GM19025 (cell line): ENCODE measurements at regions not wholly inside any gene's neighbourhood (a gene's known extent, or its start where the extent isn't known, plus 50 kb on each side); places are given as distances from the start of the nearest gene placed in this dataset.
"Not testable (repeated sequence)": the region's sequence is repeated elsewhere in the genome, so short reads cannot be mapped to it uniquely, and the experiment has no call there.

ENCODE experiments used
- ATAC-seq: cut with Tn5 transposase; IDR thresholded peaks from one replicate; pipeline ENCODE4 v1.9.1; 2021; ENCODE audit warnings: mild to moderate bottlenecking, low read depth, moderate library complexity; ENCODE audit not compliant: unreplicated experiment

DNA sequence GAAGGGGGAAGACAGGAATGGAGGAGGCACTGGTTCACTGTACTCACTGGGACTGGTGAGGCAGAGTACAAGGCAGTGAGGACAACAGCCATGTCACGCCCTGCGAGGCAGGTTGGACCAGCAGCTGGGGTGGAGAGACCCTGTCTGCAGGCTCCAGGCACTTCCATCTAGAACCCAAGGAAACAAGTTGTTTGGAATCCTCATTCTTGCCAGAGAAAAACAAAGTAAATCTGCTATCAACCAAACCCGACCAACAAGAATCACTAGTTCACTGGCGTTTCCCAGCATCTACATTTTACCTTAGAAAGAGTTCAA lies 98.5 kb upstream of the CDYL start:
- ATAC-seq, result no peak

DNA sequence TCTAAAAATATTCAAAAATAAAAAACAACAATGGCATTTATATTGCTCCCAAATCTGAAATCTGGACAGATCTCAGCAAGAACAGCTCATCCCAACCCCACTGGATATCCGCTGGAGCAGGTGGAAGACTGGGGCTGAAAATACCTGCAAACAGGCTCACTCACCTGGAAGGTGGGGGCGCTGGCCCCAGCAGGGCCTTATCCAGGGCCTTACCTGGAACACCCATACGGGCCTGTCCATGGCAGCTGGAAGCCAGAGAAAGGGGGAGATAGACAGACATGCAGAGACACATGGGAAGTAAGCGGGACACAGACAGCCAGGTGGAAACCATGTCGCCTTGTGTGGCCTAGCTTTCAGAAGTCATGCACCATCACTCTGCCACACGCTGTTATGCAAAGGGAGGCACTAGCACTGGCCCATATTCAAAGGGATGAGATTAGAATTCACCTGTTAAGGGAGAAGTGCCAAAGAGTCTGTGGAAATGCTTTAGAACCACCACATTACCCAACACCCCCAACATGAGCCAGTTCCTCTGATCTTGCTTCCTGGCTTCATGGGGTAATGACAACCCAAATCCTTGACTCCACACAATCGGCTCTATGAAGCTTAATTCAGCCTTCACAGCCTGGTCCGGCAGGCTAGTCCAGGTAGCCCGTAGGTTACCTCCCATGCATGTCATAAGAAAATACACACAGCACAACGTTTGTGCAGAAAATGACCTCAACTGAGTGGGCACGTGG lies 99.0 kb upstream of the CDYL start:
- ATAC-seq, result no peak

DNA sequence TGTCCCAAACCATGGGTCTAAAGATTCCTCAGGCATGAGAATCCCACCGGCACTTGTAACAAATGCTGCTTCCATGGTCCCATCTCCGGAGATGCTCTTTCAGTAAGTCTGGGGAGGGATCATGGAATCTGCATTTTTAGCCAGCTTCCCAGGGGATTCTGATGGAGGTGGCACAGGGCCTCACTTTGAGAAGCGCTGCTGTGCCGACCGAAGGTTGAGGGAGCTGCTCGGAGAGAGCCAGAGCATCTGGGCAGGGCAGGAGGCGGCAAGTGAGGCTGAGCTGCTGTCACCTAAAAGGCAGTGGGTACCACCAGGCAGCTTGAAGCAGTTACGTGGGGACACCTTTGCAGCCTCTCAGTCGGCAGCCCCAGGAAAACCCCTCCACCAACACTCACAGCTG lies 100.2 kb upstream of the CDYL start:
- no peak for ATAC-seq

GRCh38 chr6:4675121-4675520 lies 101.1 kb upstream of the CDYL start:
- no peak for ATAC-seq

- no peak for ATAC-seq
Measured at GRCh38 chr6:4673861-4674260, 102.3 kb upstream of the CDYL start.

DNA sequence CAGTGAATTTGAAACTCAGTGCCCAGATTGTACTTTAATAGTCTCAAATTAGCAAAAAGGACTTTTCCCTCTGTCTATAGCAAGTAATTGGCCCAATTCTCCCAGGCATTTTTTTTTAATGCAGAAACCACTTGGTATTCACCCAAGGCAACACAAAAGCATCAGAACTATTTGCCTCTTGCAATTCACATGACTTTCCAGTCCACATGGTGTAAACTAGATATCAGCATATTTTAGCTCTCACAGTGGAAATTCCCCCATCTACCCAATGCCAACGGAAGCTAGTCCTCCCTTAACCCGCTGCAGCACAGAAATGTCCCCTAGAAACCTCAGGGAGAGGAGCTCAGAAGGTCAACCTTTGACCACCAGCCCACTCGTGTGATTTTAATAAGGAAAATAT lies 103.4 kb upstream of the CDYL start:
- ATAC-seq, result no peak

DNA sequence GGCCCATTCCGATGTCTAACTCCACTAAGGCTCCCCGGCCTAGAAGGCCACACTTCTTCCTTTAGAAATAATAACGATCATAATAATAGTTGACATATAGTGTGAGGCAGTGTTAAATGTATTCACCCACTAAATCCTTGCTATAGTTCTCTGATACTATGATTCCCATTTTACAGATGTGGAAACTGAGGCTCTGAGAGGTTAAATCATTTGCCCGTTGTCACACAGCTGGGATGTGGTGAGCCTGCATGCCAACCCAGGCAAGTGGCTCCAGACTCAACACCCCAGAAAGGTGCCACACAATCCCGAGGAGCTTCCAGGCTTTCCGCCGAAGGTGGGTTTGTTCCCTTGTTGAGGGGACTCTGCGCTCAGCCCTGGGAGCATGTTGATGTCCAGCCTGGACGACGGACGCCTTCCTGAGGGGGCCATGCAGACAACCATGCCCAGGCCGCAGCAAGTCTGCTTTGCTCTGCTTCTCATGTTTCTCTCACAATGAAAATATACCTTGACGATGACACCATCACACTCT lies 104.6 kb upstream of the CDYL start:
- no peak for ATAC-seq

DNA sequence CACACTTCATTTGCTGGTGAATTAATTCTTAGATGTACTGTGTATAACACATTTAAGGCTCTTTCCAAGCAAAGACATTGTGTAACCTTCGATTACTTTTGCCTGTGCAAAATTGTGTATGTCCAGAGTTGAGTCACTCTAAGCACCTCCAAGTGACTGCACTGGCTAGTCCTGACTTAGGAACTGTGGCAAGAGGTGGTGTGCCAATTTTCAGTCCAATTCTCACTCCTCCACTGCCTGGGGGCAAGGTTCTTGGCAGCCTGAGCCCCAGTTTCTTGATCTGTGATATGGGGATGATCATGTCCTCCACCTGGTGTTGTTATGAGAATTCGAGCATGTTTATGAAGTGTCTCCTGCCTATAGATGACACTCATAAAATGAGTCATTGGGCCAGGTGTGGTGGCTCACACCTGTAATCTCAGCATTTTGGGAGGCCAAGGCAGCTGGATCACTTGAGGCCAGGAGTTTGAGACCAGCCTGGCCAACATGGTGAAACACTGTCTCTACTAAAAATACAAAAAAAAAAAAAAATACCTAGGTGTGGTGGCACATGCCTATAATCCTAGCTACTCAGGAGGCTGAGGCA lies 105.3 kb upstream of the CDYL start:
- no peak for ATAC-seq

- ATAC-seq, result no peak
Measured at GRCh38 chr6:4670290-4670689, 105.9 kb upstream of the CDYL start.

DNA sequence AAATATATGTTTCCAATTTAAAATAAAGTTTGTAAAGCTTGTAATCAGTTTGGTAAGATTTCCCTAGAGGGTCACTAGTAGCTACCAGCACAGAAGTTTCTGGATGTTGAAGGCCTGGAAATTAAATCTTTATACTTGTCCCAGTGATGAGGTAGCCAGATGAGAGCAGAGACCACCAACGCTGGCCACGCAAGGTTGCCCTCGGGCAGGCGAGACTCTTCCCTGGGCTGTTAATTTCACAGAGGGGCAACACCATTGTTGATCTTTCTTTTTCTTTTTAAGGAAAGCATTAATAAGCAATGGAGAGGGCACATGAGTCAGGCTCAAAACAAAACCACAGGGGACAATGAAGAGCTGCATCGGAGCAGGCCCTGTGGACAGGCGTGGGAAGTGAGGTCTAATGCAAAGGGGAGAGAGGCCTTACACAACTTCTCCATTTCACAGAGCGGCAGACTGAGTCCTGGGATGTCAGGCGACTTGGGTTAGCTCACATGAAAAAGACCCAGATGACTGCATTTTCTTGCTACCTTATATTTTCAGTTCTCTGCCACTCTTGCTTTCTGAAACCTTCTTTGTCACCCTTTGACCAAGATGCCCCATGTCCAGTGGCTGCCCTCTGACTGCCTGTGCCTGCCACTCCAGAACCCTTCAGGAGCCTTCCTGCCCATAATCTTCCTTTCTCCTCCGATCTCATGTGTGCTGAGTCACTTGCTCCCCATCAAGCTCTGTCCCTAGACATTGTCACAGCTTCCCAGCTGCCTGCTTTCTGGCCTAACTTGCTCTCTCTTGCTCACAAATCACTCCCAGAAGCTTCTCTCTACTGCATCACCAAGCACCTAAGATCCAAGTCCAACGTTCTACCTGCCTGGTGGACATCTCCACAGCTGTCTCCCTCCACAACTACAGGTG lies 107.7 kb upstream of the CDYL start:
- ATAC-seq, result no peak

DNA sequence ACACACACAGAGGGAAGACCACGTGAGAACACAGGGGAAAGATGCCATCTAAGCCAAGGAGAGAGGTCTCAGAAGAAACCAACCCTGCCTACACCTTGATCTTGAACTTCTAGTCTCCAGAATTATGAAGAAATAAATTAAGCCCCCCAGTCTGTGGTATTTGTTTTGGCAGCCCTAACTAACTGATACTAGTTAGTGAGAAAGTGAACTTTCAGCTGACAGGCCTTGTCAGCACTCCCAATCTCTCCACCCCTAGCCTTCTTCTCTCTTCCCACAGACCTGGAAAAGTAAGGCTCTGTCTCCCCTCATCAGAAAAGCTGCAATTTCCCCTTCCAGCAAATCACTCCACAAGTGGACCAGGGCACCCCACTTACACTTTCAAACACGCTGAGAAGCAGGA lies 108.6 kb upstream of the CDYL start:
- no peak for ATAC-seq

- ATAC-seq, result no peak
Measured at GRCh38 chr6:4666886-4667513, 109.2 kb upstream of the CDYL start.

GRCh38 chr6:4665489-4666417 lies 110.5 kb upstream of the CDYL start:
- no peak for ATAC-seq

DNA sequence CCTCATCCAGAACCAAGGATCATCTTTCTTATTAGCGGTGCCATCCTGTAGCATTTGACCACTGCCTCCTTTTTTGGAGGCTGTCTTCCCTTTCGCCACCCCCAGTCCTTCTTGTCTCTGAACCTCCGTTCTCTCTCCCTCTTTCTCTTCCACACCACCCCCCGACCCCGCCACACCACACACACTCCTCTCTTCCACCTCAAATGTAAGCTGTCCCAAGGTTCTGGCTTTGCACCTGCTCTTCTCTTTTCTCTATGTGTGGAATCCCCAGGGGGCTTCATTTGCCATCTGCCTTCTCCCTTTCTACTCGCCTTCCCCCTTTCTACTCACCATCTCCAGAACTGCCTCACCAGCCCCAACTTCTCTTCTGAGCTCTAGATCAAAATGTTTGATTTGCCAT lies 111.3 kb upstream of the CDYL start:
- no peak for ATAC-seq

DNA sequence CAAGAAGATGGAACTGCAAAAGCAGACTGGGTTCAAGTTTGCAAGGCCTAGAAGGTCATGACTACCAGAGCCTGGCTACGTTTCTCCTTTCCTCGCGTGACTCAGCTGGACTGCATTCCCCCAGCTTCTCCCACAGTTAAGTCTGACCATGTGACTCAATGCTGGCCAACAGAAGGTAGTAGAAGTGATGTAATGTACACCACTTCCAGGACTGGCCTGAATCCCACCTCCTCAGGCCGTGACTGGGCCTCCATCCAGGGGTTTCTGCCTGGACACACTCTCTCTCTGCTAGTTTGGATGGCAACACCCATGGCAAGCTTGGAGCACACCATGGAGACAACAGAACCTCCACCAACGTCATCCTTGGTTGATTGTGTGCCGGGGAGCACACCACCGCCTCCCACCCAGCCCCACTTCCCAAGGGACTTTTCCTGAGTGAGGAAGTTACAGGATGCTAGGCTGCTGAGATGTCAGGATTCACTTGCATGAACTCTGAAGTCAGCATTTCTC lies 112.0 kb upstream of the CDYL start:
- ATAC-seq, result no peak

- ATAC-seq, result no peak
Measured at GRCh38 chr6:4662886-4663285, 113.3 kb upstream of the CDYL start.

DNA sequence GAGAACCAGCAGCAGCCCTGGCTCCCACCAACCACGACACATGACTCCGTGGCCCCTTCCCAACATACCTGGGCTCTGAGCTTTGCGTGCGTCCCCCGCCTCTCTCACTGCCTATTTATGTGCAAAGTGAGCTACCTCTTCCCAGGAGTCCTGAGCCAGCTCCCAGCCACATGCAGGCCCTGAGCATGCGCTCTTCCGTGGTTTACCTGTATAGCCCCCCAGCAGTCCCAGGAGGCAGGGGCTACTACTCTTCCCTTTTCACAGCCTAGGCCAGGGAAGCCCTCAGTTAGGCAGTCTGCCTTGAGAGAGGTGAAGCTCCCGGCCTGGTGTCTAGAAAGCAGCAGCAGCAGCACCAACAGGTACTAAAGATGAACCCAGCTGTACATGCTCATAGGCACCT lies 114.8 kb upstream of the CDYL start:
- ATAC-seq, result no peak

DNA sequence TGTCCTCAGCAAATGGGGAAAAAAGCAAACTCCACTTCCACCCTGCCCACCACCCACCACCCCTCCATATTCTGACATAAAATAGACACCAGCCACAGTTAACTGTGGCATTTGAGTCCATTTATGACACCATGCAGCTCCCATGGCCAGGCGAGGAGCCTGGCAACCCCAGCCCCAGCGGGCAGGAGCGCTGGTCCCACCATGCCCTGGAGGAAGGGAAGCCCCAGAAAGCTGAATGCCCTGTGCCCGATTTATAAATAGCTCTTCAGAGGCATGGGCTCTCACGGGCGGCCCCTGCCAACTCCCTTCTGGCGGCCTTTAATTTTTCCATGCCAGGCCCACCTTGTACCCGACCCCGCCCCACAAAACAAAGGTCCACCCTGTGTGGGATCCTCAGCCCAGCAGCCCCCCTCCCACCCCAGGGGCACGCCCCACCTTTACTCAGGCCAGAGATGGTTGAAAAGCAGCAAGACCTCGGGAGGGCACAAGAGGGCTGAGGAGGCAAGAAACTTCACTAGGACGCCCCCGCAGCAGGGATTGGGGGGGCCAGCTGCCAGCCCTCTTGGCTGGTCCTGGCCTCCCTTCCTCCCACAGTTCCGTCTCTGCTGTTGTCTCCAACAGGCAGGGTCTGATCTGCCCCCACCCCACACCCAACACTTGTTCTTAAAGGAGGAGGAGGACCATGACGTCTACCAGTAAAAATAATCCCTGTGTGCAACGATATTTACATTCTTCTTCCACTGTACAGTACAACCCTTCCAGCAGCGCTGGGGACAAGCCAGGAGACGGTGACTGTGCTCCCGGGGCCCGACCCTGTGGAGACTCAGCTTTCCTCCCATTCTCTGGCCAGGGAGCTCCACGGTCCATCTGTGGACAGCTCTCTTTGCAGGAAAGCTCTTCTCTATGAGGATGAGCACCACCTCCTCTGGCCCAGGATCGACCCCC lies 115.6 kb upstream of the CDYL start:
- no peak for ATAC-seq

GRCh38 chr6:4659719-4660118 lies 116.5 kb upstream of the CDYL start:
- not testable (repeated sequence) for ATAC-seq
